Effector memory CD8-positive, alpha-beta T cell (primary cell): ENCODE measurements at regions not wholly inside any gene's neighbourhood (a gene's known extent, or its start where the extent isn't known, plus 50 kb on each side); places are given as distances from the start of the nearest gene placed in this dataset.

Source experiments
- ATAC-seq: fragments of 150-1000 bp; cut with Tn5 transposase; replicated peaks from 2 replicates; pipeline ENCODE4 v1.10.0; 2021; ENCODE audit warnings: mild to moderate bottlenecking, moderate library complexity
- DNase-seq, 3 experiments: peaks; one replicate each; pipeline ENCODE4 v3.0.0; 2021
- H3K27ac Mint-ChIP-seq, 2 donors: one replicate each; pipeline ENCODE4 v1.8.0; 2022; ENCODE audit warnings: mild to moderate bottlenecking in 2 of 2, mixed read lengths in 2 of 2, moderate library complexity in 2 of 2
- H3K27me3 Mint-ChIP-seq, 2 donors: one replicate each; pipeline ENCODE4 v1.8.0; 2022; ENCODE audit warnings: mixed read lengths in 2 of 2
- H3K36me3 Mint-ChIP-seq: one replicate; pipeline ENCODE4 v1.8.0; 2022; ENCODE audit warnings: mild to moderate bottlenecking, moderate library complexity, mixed read lengths; ENCODE audit not compliant: insufficient read depth
- H3K4me1 Mint-ChIP-seq, 2 donors: one replicate each; pipeline ENCODE4 v1.8.0; 2022; ENCODE audit warnings: low read depth in 2 of 2, mixed read lengths in 2 of 2
- H3K4me3 Mint-ChIP-seq, 2 donors: one replicate each; pipeline ENCODE4 v1.8.0; 2022; ENCODE audit warnings: mild to moderate bottlenecking in 2 of 2, mixed read lengths in 2 of 2, moderate library complexity in 2 of 2
- H3K9me3 Mint-ChIP-seq, 2 donors: one replicate each; pipeline ENCODE4 v1.8.0; 2022; ENCODE audit warnings: mixed read lengths in 2 of 2

- Mint-ChIP-seq H3K27me3 (peaks cover 12 to 14% of the 10 kb centered on the region in 2 donors), H3K36me3 (no peaks in the 10 kb centered on the region), H3K9me3 (no peaks in the 10 kb centered on the region), H3K27ac (no peak overlapping the region), H3K4me1 (peaks cover 0 to 5% of the 10 kb centered on the region in 2 donors), H3K4me3 (no peak overlapping the region)
- ATAC-seq: peak; percentile 92
- DNase-seq: peak; percentile 50 to 58 (median 52)
Measured at GRCh38 chr13:95380468-95381211, 79.4 kb upstream of the ABCC4 start.

GRCh38 chr13:95381212-95381527 lies 79.9 kb upstream of the ABCC4 start:
- no peak overlapping the region for H3K27ac Mint-ChIP-seq
- no peak for ATAC-seq

GRCh38 chr13:95382411-95382810 lies 81.2 kb upstream of the ABCC4 start:
- H3K9me3 Mint-ChIP-seq: no peaks in the 10 kb centered on the region
- peaks cover 6 to 8% of the 10 kb centered on the region in 2 donors for H3K27me3 Mint-ChIP-seq
- H3K27ac Mint-ChIP-seq: no peak overlapping the region
- no peak for DNase-seq
- no peak overlapping the region for H3K4me3 Mint-ChIP-seq
- ATAC-seq: no peak
- no peaks in the 10 kb centered on the region for H3K36me3 Mint-ChIP-seq
- peaks cover 0 to 5% of the 10 kb centered on the region in 2 donors for H3K4me1 Mint-ChIP-seq

More at GRCh38 chr13:95381212-95381527, 79.9 kb upstream of the ABCC4 start:
- Mint-ChIP-seq H3K4me1 (peaks cover 0 to 5% of the 10 kb centered on the region in 2 donors), H3K4me3 (no peak overlapping the region), H3K27me3 (peaks cover 7 to 14% of the 10 kb centered on the region in 2 donors), H3K36me3 (no peaks in the 10 kb centered on the region), H3K9me3 (no peaks in the 10 kb centered on the region)
- DNase-seq: no peak

- Mint-ChIP-seq H3K4me1 (peaks cover 0 to 5% of the 10 kb centered on the region in 2 donors), H3K27me3 (peaks cover 10 to 12% of the 10 kb centered on the region in 2 donors), H3K27ac (no peak overlapping the region), H3K36me3 (no peaks in the 10 kb centered on the region), H3K4me3 (no peak overlapping the region), H3K9me3 (no peaks in the 10 kb centered on the region)
- no peak for DNase-seq
- no peak for ATAC-seq
Measured at GRCh38 chr13:95382916-95383315, 81.7 kb upstream of the ABCC4 start.

- DNase-seq (no peak), ATAC-seq (no peak)
- no peak overlapping the region for H3K27ac Mint-ChIP-seq
- H3K4me3 Mint-ChIP-seq: no peak overlapping the region
- H3K4me1 Mint-ChIP-seq: peaks cover 0 to 4% of the 10 kb centered on the region in 2 donors
- peaks cover 31 to 36% of the 10 kb centered on the region in 2 donors for H3K27me3 Mint-ChIP-seq
- H3K9me3 Mint-ChIP-seq: no peaks in the 10 kb centered on the region
- no peaks in the 10 kb centered on the region for H3K36me3 Mint-ChIP-seq
Measured at GRCh38 chr13:95385373-95385772, 84.1 kb upstream of the ABCC4 start.

- no peaks in the 10 kb centered on the region for H3K4me1 Mint-ChIP-seq
- peaks cover 36 to 40% of the 10 kb centered on the region in 2 donors for H3K27me3 Mint-ChIP-seq
- DNase-seq (no peak), ATAC-seq (no peak)
- no peak overlapping the region for H3K27ac Mint-ChIP-seq
- H3K36me3 Mint-ChIP-seq: no peaks in the 10 kb centered on the region
- no peak overlapping the region for H3K4me3 Mint-ChIP-seq
- H3K9me3 Mint-ChIP-seq: no peaks in the 10 kb centered on the region
Measured at GRCh38 chr13:95385798-95386197, 84.5 kb upstream of the ABCC4 start.

- H3K27me3 Mint-ChIP-seq: peaks cover 38 to 46% of the 10 kb centered on the region in 2 donors
- H3K4me1 Mint-ChIP-seq: no peaks in the 10 kb centered on the region
- H3K4me3 Mint-ChIP-seq: no peak overlapping the region
- no peak for ATAC-seq
- H3K36me3 Mint-ChIP-seq: no peaks in the 10 kb centered on the region
- no peak for DNase-seq
- H3K27ac Mint-ChIP-seq: no peak overlapping the region
- no peaks in the 10 kb centered on the region for H3K9me3 Mint-ChIP-seq
Measured at GRCh38 chr13:95386370-95386769, 85.1 kb upstream of the ABCC4 start.

GRCh38 chr13:95387733-95388207 lies 86.5 kb upstream of the ABCC4 start:
- DNase-seq (no peak), ATAC-seq (no peak)
- Mint-ChIP-seq H3K4me3 (no peak overlapping the region), H3K4me1 (no peaks in the 10 kb centered on the region), H3K9me3 (no peaks in the 10 kb centered on the region), H3K36me3 (no peaks in the 10 kb centered on the region), H3K27ac (no peak overlapping the region), H3K27me3 (peaks cover 39 to 54% of the 10 kb centered on the region in 2 donors)

GRCh38 chr13:95388420-95389079 lies 87.3 kb upstream of the ABCC4 start:
- Mint-ChIP-seq H3K4me1 (no peaks in the 10 kb centered on the region), H3K27me3 (peaks cover 39 to 54% of the 10 kb centered on the region in 2 donors), H3K36me3 (no peaks in the 10 kb centered on the region), H3K27ac (no peak overlapping the region), H3K9me3 (no peaks in the 10 kb centered on the region), H3K4me3 (no peak overlapping the region)
- no peak for DNase-seq
- no peak for ATAC-seq

GRCh38 chr13:95391362-95391761 lies 90.1 kb upstream of the ABCC4 start:
- no peak for DNase-seq
- peaks cover 53 to 60% of the 10 kb centered on the region in 2 donors for H3K27me3 Mint-ChIP-seq

GRCh38 chr13:95391785-95392184 lies 90.5 kb upstream of the ABCC4 start:
- ATAC-seq (no peak), DNase-seq (no peak)
- Mint-ChIP-seq H3K4me3 (no peak overlapping the region), H3K36me3 (no peaks in the 10 kb centered on the region), H3K27ac (no peak overlapping the region), H3K27me3 (peaks cover 53 to 60% of the 10 kb centered on the region in 2 donors), H3K4me1 (no peaks in the 10 kb centered on the region), H3K9me3 (no peaks in the 10 kb centered on the region)

More at GRCh38 chr13:95391362-95391761, 90.1 kb upstream of the ABCC4 start:
- Mint-ChIP-seq H3K4me1 (no peaks in the 10 kb centered on the region), H3K9me3 (no peaks in the 10 kb centered on the region), H3K36me3 (no peaks in the 10 kb centered on the region), H3K27ac (no peak overlapping the region), H3K4me3 (no peak overlapping the region)
- ATAC-seq: no peak

- ATAC-seq (no peak), DNase-seq (no peak)
- no peaks in the 10 kb centered on the region for H3K4me1 Mint-ChIP-seq
- H3K27me3 Mint-ChIP-seq: peaks cover 51 to 59% of the 10 kb centered on the region in 2 donors
- no peaks in the 10 kb centered on the region for H3K9me3 Mint-ChIP-seq
- H3K36me3 Mint-ChIP-seq: no peaks in the 10 kb centered on the region
- H3K27ac Mint-ChIP-seq: no peak overlapping the region
- no peak overlapping the region for H3K4me3 Mint-ChIP-seq
Measured at GRCh38 chr13:95392597-95392996, 91.3 kb upstream of the ABCC4 start.

- H3K4me3 Mint-ChIP-seq: peak overlapping the region; percentile 69 to 73
- peak overlapping the region in 1 of 2 donors; percentile 13 for H3K27ac Mint-ChIP-seq
- DNase-seq (no peak), ATAC-seq (peak; percentile 29)
- H3K9me3 Mint-ChIP-seq: no peaks in the 10 kb centered on the region
- no peaks in the 10 kb centered on the region for H3K36me3 Mint-ChIP-seq
- peaks cover 3 to 6% of the 10 kb centered on the region in 2 donors for H3K4me1 Mint-ChIP-seq
- H3K27me3 Mint-ChIP-seq: peaks cover 11 to 16% of the 10 kb centered on the region in 2 donors
Measured at GRCh38 chr13:95403349-95404140, 102.3 kb upstream of the ABCC4 start.
